GM19035 (cell line): ENCODE measurements at regions not wholly inside any gene's neighbourhood (a gene's known extent, or its start where the extent isn't known, plus 50 kb on each side); places are given as distances from the start of the nearest gene placed in this dataset.
"Not testable (repeated sequence)": the region's sequence is repeated elsewhere in the genome, so short reads cannot be mapped to it uniquely, and the experiment has no call there.

Experiments used
- ATAC-seq: cut with Tn5 transposase; IDR thresholded peaks from one replicate; pipeline ENCODE4 v1.9.1; 2021; ENCODE audit not compliant: unreplicated experiment

DNA sequence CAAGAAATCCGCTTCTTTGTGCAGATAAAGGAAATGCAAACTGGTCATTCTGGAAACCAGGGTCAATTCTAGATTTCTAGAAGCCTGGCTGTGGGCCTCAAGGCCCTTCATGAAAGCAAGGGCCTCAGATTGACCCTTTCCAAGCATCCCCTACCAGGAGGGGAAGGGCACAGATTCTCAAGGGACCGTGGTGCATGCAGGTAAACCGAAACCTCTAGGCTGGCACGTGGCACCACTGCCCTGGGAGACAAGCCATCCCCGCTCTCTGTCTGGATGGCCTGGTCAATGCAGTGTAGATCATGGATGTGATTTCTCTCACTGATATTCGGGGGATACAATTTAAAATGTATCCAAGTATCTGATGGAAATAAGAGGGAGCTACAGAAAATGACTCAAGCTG, 69.4 kb downstream of the TOMM20 start:
- ATAC-seq = no peak

DNA sequence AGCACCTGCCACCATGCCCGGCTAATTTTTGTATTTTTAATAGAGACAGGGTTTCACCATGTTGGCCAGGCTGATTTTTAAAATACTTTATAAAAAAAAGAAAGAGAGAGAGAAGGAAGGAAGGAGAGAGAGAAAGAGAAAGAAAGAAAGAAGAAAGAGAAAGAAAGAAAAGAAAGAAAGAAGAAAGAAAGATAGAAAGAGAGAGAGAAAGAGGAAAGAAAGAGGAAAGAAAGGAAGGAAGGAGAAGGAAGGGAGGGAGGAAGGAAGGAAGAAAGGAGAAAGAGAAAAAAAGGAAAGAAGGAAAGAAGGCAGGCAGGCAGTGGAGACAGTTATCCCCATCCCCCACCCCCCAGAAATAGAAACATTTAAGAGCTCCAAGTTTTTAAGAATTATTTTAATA, 69.9 kb downstream of the TOMM20 start:
- ATAC-seq = no peak

DNA sequence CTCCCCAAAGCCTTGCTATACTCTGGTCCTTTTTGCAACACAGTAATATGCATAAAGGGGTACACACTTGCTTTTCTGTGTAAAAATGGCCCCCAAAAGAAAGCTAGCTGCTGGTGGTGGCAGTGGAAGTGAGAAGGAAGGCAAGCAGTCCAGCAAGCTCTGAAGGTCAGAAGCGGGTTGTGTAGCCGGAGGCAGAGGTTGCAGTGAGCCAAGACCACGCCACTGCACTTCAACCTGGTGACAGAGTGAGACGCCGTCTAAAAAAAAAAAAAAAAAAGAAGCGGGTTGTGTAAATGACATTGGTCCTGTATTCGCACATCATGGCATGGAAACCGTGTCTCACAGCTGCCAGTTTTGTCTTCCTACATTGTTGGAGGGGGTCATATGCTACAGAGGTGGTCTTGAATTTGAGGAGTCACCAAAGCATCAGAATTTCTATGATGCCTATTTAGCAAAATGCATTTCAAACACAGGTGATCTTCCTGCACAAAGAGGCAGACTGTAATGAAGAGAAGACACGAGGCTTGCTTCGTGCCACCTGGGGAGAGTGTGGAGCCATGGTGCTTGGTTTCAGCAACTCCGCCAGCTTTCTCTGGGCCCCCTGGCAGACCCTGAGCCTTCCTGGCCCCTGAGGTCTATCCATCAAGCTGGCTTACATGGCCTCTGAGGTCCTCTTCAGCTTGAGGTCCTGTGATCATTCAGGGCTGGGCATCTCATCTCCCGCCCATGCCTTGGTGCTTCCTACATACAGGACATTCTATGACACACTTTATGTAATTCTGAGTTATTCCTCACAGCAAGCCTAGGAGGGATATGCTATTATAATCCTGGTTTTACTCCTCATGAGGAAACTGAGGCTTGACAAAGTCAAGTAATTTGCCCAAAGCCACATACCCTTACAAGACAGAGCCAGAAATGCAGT, 71.0 kb downstream of the TOMM20 start:
- no peak for ATAC-seq

GRCh38 chr1:235056937-235057336, 71.7 kb downstream of the TOMM20 start:
- no peak for ATAC-seq

GRCh38 chr1:235054936-235055335, 73.7 kb downstream of the TOMM20 start:
- ATAC-seq = no peak

GRCh38 chr1:235054466-235054865, 74.2 kb downstream of the TOMM20 start:
- ATAC-seq = no peak

DNA sequence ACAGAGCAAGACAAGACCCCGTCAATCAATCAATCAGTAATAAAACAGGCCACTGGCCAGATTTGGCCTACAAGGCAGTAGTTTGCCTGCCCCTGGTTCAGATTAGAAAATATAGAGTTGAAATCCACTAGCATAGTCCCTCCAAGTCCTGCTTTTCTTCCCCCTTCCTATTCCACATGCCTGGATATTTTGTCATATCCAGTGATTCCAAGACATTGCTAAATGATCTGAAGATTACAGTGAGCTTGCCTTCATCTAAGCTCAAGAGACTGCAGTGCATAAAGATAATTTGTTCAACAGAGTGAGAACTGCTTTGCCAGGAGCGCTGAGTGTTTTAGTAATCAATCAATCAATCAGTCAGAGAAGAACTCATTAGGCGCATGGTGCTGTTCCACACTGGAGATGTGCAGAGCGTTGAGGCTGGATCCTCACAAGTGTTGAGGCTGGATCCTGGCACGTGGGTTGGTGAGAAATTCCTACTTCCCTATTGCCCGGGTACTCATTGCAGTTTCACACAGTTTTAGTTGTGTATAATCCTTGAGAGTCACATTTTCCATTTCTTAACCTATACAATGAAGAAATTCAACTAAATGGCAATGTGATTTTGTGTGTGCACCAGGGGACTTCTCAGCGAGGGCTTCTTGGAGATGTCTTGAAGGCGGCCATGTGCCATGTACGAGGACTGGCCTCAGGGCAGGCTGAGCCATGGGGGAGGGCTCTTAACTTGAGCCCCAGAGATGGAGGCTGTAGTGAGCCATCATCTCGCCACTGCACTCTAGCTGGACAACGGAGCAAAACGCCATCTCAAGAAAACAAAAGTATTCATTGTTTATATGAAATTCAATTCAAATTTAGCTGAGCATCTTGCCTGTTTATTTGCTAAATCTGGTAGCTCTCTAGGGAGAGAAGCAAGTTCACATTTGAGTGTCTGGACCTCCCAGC, 76.3 kb downstream of the TOMM20 start:
- ATAC-seq = no peak

GRCh38 chr1:235051521-235051920, 77.1 kb downstream of the TOMM20 start:
- ATAC-seq = no peak

DNA sequence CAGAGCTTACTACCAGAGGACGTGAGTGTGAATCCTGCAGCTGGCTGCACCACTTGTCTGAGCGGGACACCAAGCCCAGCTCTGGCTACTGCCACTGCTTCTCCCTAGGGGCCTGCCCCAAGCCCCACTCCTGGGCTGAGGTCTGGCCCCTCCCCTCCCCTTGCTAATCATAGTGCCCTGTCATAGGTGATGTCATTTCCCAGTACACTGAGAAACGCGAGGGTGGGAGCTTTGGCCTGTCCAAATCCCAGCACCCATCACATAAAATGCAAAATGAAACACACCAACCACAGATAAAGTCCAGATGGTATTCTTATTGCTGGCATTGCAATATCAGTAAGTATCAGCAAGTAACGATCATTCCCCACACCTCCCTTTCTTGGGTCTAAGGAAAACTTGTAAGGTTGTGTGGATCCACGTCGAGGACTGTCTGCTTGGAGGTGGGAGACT, 77.7 kb downstream of the TOMM20 start:
- ATAC-seq = no peak

DNA sequence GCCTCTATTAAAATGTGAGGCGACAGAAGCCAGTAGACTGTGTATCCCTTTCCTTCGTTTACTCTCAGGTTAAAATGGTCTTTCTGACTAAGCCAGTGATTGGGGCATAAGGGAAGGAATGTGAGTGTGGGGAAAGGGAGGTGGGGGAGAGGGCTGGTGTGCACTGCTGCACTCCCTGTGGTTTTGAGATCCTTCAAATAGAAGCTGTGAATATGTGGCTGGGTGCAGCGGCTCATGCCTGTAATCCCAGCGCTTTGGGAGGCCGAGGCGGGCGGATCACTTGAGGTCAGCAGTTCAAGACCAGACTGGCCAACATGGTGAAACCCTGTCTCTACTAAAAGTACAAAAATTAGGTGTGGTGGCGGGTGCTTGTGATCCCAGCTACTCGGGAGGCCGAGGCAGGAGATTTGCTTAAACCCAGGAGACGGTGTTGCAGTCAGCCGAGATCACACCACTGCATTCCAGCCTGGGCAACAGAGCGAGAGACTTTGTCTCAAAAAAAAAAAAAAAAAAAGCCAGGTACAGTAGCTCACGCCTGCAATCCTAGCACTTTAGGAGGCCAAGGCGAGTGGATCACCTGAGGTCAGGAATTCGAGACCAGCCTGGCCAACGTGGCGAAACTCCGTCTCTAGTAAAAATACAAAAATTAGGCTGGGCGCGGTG, 78.8 kb downstream of the TOMM20 start:
- not testable (repeated sequence) for ATAC-seq

GRCh38 chr1:235049217-235049616, 79.4 kb downstream of the TOMM20 start:
- no peak for ATAC-seq

DNA sequence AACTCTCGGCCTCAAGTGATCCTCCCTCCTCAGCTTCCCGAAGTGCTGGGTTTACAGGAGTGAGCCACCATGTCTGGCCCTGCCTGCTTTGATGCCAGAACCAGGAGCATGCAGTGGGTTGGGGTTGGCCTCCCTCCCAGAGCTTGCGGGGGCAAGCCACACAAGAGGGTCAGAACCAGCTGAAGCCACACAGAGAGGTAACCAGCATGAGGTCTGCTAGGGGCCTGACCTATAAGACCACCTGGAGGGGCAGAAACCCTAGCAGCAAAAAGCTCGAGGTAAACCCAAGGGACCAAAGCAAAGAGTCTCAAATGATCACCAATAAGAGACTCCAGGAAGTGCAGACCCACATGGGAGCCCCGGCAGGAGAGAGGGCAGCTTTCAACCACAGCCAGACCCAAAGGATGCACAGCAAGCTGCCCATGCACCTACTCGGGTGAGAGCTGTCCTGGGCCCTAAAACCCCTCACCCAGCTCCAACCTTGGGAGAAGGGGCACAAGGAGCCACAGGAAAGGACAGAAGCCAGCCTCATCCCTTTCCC, 81.2 kb downstream of the TOMM20 start:
- ATAC-seq = no peak

- ATAC-seq = no peak
These were observed 82.6 kb downstream of the TOMM20 start for GRCh38 chr1:235045921-235046601.

DNA sequence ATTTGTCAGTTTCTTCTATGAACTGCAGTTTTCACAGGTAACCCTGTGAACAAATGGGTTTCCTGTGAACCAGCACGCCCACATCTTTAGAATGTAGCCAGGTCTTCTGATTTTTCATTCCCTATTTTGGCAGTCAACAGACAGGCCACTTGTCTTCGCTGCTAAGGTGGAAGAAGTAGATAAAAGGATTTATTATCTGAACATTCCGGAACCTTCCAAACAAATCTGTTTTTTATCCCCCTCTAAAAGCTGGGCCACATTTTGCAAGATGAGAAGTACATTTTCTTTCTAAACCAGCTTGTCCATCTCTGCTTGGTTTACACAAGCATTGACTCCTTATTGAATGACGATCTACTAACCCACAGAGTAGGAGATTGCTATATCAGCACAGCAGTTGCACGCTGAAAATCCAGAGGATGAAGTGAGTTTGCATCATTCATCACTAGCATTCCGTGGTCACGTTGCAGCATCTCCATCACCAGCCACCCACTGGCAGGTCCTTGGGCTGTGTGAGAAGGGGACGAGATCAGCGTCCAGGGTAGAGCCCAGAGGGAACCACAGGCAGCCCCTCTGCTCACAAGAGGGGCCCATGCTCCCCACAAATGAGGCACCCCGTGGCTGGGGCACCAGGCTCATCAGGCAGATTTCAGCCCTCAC, 83.5 kb downstream of the TOMM20 start:
- ATAC-seq = no peak

DNA sequence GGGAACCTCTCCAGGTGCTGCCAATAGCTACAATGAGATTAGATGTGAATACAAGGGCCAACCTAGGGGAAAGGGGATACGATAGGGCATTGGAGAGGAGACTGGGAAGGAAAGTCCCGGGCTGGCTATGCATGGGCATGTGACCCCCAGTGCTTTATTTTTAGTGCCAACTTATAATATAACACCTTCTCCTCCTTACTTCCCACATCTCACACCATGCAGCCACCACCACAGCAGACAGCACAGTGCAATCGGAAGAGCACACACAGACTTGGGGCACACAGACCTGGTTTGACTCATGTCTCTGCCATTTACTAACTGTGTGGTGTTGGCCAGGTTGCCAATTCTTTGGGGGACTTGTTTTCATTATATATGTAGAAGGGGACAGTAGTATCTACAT, 85.4 kb downstream of the TOMM20 start:
- no peak for ATAC-seq

GRCh38 chr1:235038701-235039100, 89.9 kb downstream of the TOMM20 start:
- ATAC-seq = no peak

DNA sequence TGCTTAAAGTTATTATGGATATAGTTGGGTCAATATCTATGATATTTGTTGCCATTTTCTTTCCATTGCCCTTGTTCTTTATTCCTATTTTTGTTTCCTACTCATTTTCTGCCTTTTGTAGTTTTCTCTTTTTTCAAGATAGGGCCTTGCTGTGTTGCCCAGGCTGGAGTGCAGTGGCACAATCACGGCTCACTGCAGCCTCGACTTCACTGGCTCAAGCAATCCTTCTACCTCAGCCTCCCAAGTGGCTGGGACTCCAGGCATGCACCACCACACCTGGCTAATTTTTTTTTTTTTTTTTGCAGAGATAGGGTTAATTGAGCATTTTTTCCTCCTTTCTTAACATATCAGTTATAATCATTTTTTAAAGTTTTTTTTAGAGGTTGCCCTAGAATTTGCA, 92.7 kb downstream of the TOMM20 start:
- no peak for ATAC-seq

DNA sequence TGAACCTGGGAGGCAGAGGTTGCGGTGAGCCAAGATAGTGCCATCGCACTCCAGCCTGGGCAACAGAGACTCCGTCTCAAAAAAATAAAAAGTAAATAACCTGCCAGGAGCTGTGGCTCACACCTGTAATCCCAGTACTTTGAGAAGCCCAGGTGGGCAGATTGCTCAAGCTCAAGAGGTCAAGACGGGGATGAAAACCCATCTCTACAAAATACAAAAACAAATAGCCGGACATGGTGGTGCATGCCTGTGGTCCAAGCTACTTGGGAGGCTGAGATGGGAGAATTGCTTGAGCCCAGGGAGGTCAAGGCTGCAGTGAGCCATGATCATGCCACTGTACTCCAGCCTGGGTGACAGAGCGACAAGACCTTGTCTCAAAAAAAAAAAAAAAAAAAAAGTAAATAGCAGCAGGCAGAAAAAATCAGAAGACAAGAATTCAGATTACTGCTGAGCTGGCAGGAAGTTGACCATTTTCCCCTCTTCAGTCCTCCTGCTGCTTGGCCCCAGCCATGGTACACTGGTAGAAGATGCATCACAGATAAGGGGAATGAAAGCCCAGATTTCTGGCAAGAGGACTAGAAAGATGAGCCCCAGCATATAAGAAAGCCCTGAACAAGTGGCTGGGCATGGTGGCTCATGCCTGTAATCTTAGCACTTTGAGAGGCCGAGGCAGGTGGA, 97.6 kb downstream of the TOMM20 start:
- ATAC-seq = no peak

DNA sequence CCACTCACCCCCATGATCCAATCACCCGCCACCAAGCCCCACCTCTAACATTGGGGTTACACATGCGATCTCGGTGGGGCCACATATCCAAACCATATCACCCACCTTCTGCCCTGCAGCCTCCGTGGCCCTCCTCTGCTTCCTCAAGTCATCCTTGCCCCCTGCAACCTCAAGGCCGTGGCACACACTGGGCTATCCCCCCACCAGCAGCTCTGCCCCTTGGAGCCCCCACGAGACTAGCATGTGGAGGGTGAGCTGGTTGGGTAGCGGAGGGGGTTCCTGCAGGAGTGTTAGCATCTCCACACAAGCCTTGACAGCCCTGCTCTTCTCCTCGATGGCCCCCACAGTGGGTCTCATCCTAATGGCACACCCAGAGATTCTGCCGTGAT, 100.8 kb downstream of the TOMM20 start:
- no peak for ATAC-seq
